GM18861 (cell line): ENCODE measurements at regions not wholly inside any gene's neighbourhood (a gene's known extent, or its start where the extent isn't known, plus 50 kb on each side); places are given as distances from the start of the nearest gene placed in this dataset.
"Not testable (repeated sequence)": the region's sequence is repeated elsewhere in the genome, so short reads cannot be mapped to it uniquely, and the experiment has no call there.

ENCODE experiments used
- ATAC-seq: cut with Tn5 transposase; IDR thresholded peaks from one replicate; pipeline ENCODE4 v1.9.1; 2021; ENCODE audit not compliant: unreplicated experiment

GRCh38 chr6:164099269-164099865 lies 684.8 kb downstream of the QKI start:
- no peak for ATAC-seq

- ATAC-seq, result no peak
These were observed 684.3 kb downstream of the QKI start for GRCh38 chr6:164098857-164099267.

DNA sequence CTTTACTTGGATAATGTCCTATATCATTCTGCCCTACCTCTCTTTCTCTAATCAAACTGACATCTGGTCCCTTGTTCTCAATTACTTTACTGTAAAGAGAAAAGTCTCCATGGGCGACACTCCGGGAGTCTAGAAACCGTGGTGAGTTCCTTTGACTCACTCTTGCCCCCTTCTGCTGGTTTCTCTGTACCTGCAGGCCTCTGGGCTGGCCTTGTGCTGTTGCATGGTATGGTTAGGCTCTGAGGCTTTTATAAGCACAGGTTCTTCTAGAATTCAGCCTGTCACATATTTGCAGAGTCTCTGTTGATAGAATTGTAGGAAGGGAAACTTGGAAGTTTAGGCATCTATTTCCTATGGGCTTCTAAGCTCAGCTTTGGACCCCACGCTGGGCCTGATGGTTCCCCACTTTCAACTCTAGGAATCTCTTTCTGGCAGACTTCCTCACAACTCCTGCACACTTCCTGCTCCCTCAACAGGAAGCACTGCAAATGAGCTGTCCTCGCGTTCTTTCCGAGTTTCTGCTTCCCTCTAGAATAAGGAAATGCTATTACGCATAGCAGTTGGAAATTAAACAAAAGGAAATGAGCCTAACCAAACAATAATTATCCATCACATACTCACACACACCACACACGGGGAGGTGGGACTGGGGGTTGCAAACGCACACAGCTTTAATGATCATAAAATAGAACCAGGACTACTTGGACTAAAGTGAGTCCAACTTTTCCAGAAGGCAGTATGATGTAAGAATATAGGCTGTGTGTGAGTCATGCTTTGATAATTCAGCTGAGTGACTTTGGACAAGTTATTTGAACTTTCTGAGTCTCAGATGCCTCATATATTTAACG lies 683.3 kb downstream of the QKI start:
- no peak for ATAC-seq

DNA sequence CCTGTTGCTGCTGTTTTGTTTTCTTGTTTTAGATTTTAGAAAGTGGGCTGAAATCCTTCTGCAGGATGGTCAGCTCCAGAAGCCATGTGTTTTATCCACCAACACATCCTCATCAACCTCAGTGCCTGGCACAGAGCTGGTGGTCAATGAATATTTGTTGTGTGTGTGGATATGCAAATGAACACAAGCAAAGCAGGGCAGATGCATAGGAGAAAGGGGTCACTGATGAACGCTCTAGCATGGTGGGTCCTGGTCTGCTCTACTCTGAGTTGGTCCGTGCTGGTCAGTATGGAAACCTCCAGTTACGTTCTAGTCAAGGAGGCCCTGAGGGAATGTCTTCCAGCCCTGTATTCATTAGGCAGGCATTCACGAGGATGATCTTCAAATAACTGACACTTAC lies 682.5 kb downstream of the QKI start:
- no peak for ATAC-seq

DNA sequence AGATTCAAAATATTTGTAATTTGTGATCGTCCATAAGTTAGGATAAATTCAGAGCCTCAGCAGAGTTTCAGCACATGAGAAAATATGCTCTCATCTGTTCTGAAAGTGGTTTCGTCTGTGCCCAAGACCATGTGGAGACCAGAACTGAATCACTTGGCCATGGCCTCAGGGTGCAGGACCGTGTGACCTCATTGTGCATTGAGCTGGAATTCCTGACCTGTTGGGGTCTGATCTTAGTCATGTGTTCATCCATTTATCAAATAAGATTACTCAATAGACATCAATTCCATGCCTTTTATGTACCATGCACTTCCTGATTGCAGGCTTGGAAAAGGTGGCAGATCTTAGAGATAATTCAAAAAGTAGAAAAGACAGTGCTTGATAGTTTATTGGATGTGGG lies 680.5 kb downstream of the QKI start:
- no peak for ATAC-seq

DNA sequence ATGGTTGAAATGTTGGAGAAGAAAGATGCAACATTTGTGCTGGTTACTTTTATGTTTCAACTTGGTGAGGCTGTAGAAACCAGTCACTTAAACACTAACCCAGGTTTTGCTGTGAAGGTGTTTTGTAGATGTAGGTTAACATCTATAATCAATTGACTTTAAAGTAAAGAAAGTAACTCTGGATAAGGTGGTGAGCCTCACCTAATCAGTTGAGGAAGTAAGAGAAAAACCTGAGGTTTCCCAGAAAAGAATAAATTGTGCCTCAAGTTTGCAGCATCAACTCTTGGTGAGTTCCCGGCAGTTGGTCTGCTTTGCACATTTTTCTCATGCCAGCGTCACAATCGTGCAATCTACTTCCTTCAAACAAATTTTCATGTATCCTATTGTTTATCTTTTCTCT lies 673.4 kb downstream of the QKI start:
- ATAC-seq, result no peak

DNA sequence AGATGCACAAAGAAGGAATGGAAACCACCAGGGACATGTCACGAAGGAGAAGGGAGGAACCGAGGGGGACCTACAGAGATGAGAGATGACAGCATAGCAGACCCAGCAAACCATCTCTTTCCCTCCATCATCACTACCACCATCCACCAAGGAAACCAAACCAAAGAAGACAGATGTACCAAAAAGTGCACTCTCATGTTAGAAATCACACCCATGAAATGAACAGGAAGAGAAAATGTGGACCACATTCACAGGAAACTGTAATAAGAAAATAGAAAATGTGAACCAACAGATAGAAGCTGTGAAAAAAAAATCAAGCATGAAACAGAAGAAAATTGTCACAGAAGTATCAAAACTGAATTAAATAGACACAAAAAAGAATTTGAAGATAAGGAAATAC lies 672.7 kb downstream of the QKI start:
- ATAC-seq, result no peak

- no peak for ATAC-seq
These were observed 671.8 kb downstream of the QKI start for GRCh38 chr6:164086076-164086887.

- ATAC-seq, result no peak
These were observed 670.9 kb downstream of the QKI start for GRCh38 chr6:164085091-164086075.

GRCh38 chr6:164079275-164079600 lies 664.7 kb downstream of the QKI start:
- no peak for ATAC-seq

- ATAC-seq, result no peak
These were observed 664.2 kb downstream of the QKI start for GRCh38 chr6:164078532-164079274.

DNA sequence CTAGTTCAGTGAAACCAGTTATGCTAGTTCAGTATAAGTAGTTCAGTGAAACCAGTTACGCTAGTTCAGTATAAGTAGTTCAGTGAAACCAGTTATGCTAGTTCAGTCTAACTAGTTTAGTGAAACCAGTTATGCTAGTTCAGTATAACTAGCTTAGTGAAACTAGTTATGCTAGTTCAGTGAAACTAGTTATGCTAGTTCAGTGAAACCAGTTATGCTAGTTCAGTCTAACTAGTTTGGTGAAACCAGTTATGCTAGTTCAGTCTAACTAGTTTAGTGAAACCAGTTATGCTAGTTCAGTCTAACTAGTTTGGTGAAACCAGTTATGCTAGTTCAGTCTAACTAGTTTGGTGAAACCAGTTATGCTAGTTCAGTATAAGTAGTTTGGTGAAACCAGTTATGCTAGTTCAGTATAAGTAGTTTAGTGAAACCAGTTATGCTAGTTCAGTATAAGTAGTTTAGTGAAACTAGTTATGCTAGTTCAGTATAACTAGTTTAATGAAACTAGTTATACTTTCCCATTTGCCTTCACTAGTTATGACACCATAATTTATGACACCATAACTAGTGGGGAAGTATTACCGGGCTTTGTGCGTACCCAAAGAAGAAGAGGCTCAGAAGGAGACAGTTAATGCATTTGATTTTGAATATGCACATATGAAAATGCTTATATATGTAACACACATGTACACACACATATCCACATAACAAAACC lies 662.5 kb downstream of the QKI start:
- ATAC-seq, result not testable (repeated sequence)

- no peak for ATAC-seq
These were observed 661.6 kb downstream of the QKI start for GRCh38 chr6:164075981-164076615.

DNA sequence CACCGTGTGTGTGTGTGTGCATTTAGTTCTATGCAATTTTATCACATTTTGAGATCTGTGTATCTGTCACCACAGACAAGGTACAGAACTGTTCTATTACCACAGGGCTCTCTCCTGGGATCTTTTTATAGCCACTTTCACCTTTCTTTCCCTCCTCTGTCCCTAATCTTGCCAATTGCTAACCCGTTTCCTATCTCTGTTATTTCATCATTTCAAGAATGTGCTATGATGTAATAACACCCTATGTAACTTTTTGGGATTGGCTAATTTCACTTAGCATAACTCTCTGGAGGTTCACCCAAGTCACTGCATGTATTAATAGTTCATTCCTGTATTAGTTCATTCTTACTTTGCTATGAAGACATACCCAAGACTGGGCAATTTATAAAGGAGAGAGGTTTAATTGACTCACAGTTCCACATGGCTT lies 657.7 kb downstream of the QKI start:
- ATAC-seq, result no peak

DNA sequence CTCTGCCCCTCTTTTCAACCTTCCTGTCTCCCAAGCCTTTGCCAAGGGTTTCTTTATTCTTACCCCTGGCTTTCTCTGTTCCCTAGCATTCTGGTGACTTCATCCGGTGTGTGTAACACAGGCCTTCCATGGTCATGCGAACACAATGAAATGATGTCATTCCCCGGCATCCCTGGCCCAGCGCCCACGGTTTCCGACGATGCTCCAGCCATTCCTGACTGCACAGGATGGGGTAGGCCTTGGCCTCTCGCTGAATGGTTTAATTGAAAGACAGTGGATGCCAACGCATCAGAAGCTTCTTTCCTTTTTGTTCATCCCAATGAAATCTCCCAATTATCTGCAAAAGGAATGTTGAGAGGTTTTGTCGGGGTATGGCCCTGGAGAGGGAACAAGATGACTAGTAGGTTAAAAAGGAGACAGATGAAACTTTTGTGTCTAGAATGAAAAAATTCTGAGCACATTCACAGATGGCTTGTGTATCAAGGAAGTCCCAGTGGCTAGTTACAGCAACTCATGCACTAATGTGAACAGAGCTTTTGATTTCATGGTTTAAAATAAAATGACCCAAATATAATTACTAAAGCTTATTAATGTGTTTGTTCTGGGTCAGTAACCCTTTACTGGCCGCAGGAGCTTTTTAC lies 655.0 kb downstream of the QKI start:
- no peak for ATAC-seq

DNA sequence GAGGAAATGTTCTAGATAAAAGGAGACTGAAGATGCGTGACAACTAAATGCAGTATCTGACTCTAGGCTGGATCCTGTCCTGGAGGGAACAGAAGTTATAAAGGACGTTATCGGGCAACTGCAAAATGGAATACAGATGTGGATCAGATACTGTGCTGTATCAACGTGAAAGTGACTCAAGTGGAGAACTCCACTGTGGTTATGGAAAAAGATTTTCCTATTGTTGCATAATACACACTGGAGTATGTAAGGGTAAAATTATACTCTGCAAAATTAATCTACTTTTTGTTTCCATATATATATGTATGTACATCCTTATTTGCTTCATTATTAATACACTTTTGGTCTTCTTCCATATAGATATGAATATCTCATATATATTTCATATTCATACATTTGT lies 654.0 kb downstream of the QKI start:
- ATAC-seq, result no peak

- no peak for ATAC-seq
These were observed 652.2 kb downstream of the QKI start for GRCh38 chr6:164066766-164067165.

GRCh38 chr6:164066335-164066734 lies 651.8 kb downstream of the QKI start:
- ATAC-seq, result no peak
